Neural cell (in vitro differentiated cells): ENCODE measurements at regions not wholly inside any gene's neighbourhood (a gene's known extent, or its start where the extent isn't known, plus 50 kb on each side); places are given as distances from the start of the nearest gene placed in this dataset.

Source experiments
- H2AFZ ChIP-seq: fragments of 200-600, 300-800 bp; sonication (generic), shearing (Covaris generic); 2 replicates; pipeline ENCODE4 v1.6.0; 2014; ENCODE audit warnings: low read depth, mild to moderate bottlenecking, antibody characterized with exemption, low read length, moderate library complexity
- H3F3A ChIP-seq: fragments of 200-600 bp; shearing (Covaris generic); 2 replicates; pipeline ENCODE4 v1.6.1; 2016; ENCODE audit warnings: mild to moderate bottlenecking, moderate library complexity, mixed read lengths, antibody characterized with exemption, low read length; ENCODE audit not compliant: insufficient read depth, poor library complexity, severe bottlenecking
- H3K27ac ChIP-seq: fragments of 200-600, 300-800 bp; sonication (generic), shearing (Covaris generic); 2 replicates; pipeline ENCODE4 v1.5.1; 2014; ENCODE audit warnings: mild to moderate bottlenecking, low read length, moderate library complexity
- H3K27me3 ChIP-seq: fragments of 300-800, 200-600 bp; sonication (generic), shearing (Covaris generic); 2 replicates; pipeline ENCODE4 v1.6.0; 2014; ENCODE audit warnings: mild to moderate bottlenecking, low read depth, low read length, moderate library complexity; ENCODE audit not compliant: insufficient read depth
- H3K36me3 ChIP-seq: fragments of 300-800, 200-600 bp; sonication (generic), shearing (Covaris generic); 2 replicates; pipeline ENCODE4 v1.5.1; 2014; ENCODE audit warnings: mild to moderate bottlenecking, antibody characterized with exemption, low read length, moderate library complexity; ENCODE audit not compliant: insufficient read depth
- H3K4me2 ChIP-seq: fragments of 300-800, 200-600 bp; sonication (generic), shearing (Covaris generic); 2 replicates; pipeline ENCODE4 v1.6.0; 2014; ENCODE audit warnings: mild to moderate bottlenecking, low read length
- H3K4me3 ChIP-seq: fragments of 300-800, 200-600 bp; sonication (generic), shearing (Covaris generic); 2 replicates; pipeline ENCODE4 v1.5.1; 2014; ENCODE audit warnings: mild to moderate bottlenecking, low read length, moderate library complexity
- H3K79me2 ChIP-seq: fragments of 200-600 bp; shearing (Covaris generic); replicated peaks from 2 replicates; pipeline ENCODE4 v1.6.0; 2014; ENCODE audit warnings: mild to moderate bottlenecking, low read length, moderate library complexity; ENCODE audit not compliant: insufficient read depth
- H3K9ac ChIP-seq: fragments of 300-800, 200-600 bp; sonication (generic), shearing (Covaris generic); 2 replicates; pipeline ENCODE4 v1.6.1; 2016; ENCODE audit warnings: mild to moderate bottlenecking, low read length, mixed read lengths
- H3K9me2 ChIP-seq: fragments of 200-600 bp; shearing (Covaris generic); 2 replicates; pipeline ENCODE4 v1.6.1; 2016; ENCODE audit warnings: mild to moderate bottlenecking, low read length, mixed read lengths; ENCODE audit not compliant: insufficient read depth
- H3K9me3 ChIP-seq: fragments of 200-600, 300-800 bp; sonication (generic), shearing (Covaris generic); 2 replicates; pipeline ENCODE4 v1.6.1; 2016; ENCODE audit warnings: mild to moderate bottlenecking, mixed run types, low read length, moderate library complexity, mixed read lengths
- H4K20me1 ChIP-seq: fragments of 200-600 bp; shearing (Covaris generic); 2 replicates; pipeline ENCODE4 v1.6.1; 2016; ENCODE audit warnings: mild to moderate bottlenecking, mixed run types; ENCODE audit not compliant: insufficient read depth
- CTCF ChIP-seq: fragments of 450-650 bp; IDR thresholded peaks from 2 replicates; pipeline ENCODE4 v1.5.1; 2014; ENCODE audit warnings: antibody characterized with exemption, mild to moderate bottlenecking, moderate library complexity; ENCODE audit not compliant: poor library complexity, severe bottlenecking
- EP300 ChIP-seq: fragments of 450-650 bp; conservative IDR thresholded peaks from 2 replicates; pipeline ENCODE4 v1.6.1; 2014; ENCODE audit warnings: antibody characterized with exemption, mild to moderate bottlenecking, moderate library complexity; ENCODE audit not compliant: poor library complexity, severe bottlenecking
- EZH2 ChIP-seq: fragments of 200-600, 300-800 bp; shearing (Covaris generic), sonication (generic); IDR thresholded peaks from 2 replicates; pipeline ENCODE4 v1.6.1; 2014; ENCODE audit warnings: antibody characterized with exemption, low read length, borderline replicate concordance, mild to moderate bottlenecking; ENCODE audit not compliant: insufficient read depth, poor library complexity, severe bottlenecking
- MXI1 ChIP-seq: fragments of 450-650 bp; conservative IDR thresholded peaks from 2 replicates; pipeline ENCODE4 v1.6.1; 2014; ENCODE audit warnings: antibody characterized with exemption, mild to moderate bottlenecking; ENCODE audit not compliant: poor library complexity, severe bottlenecking
- POLR2AphosphoS5 ChIP-seq: IDR thresholded peaks from 2 replicates; pipeline ENCODE4 v1.6.1; 2012
- RAD21 ChIP-seq: fragments of 450-650 bp; conservative IDR thresholded peaks from 2 replicates; pipeline ENCODE4 v1.6.1; 2014; ENCODE audit warnings: antibody characterized with exemption, mild to moderate bottlenecking, moderate library complexity
- REST ChIP-seq: IDR thresholded peaks from 2 replicates; pipeline ENCODE4 v1.6.1; 2012; ENCODE audit warnings: borderline replicate concordance
- SMC3 ChIP-seq: fragments of 450-650 bp; conservative IDR thresholded peaks from 2 replicates; pipeline ENCODE4 v1.6.1; 2014; ENCODE audit warnings: antibody characterized with exemption, mild to moderate bottlenecking, moderate library complexity; ENCODE audit not compliant: poor library complexity
- TAF1 ChIP-seq: IDR thresholded peaks from 2 replicates; pipeline ENCODE4 v1.6.1; 2012; ENCODE audit warnings: low read depth

GRCh38 chr3:127069814-127070440, 87.0 kb downstream of the PLXNA1 start:
- no peaks in the 10 kb centered on the region for H3K9me2 ChIP-seq
- H3K79me2 ChIP-seq: no peaks in the 10 kb centered on the region
- no peak overlapping the region for H3K4me3 ChIP-seq
- no peaks in the 10 kb centered on the region for H3K9me3 ChIP-seq
- H3K9ac ChIP-seq: no peak overlapping the region
- TF ChIP-seq POLR2AphosphoS5 (no peak), EP300 (no peak), EZH2 (no peak)
- no peaks in the 10 kb centered on the region for H4K20me1 ChIP-seq
- no peaks in the 10 kb centered on the region for H3K36me3 ChIP-seq
- H2AFZ ChIP-seq: no peak overlapping the region
- H3F3A ChIP-seq: no peaks in the 10 kb centered on the region
- no peaks in the 10 kb centered on the region for H3K27me3 ChIP-seq
- no peak overlapping the region for H3K4me2 ChIP-seq
- no peak overlapping the region for H3K27ac ChIP-seq

- no peak overlapping the region for H3K9ac ChIP-seq
- no peak overlapping the region for H3K27ac ChIP-seq
- H4K20me1 ChIP-seq: no peaks in the 10 kb centered on the region
- H3K36me3 ChIP-seq: no peaks in the 10 kb centered on the region
- H3K9me2 ChIP-seq: no peaks in the 10 kb centered on the region
- no peak for TF ChIP-seq CTCF
- TF ChIP-seq POLR2AphosphoS5: no peak
- no peak for TF ChIP-seq TAF1
- TF ChIP-seq MXI1: no peak
- TF ChIP-seq EZH2: no peak
- TF ChIP-seq REST: no peak
- no peak for TF ChIP-seq SMC3
- TF ChIP-seq EP300: no peak
- no peak for TF ChIP-seq RAD21
- H3K4me2 ChIP-seq: no peak overlapping the region
- no peak overlapping the region for H3K4me3 ChIP-seq
- H3K27me3 ChIP-seq: no peaks in the 10 kb centered on the region
- H3F3A ChIP-seq: no peaks in the 10 kb centered on the region
- no peaks in the 10 kb centered on the region for H3K9me3 ChIP-seq
- H2AFZ ChIP-seq: no peak overlapping the region
- H3K79me2 ChIP-seq: no peaks in the 10 kb centered on the region
These were observed 87.9 kb downstream of the PLXNA1 start for GRCh38 chr3:127070776-127071175.

GRCh38 chr3:127071597-127072001, 88.7 kb downstream of the PLXNA1 start:
- Histone ChIP-seq H2AFZ (no peak overlapping the region), H3K9ac (no peak overlapping the region), H3K27me3 (no peaks in the 10 kb centered on the region), H4K20me1 (no peaks in the 10 kb centered on the region), H3K27ac (no peak overlapping the region), H3K9me2 (no peaks in the 10 kb centered on the region), H3K36me3 (no peaks in the 10 kb centered on the region), H3K4me3 (no peak overlapping the region), H3K4me2 (no peak overlapping the region), H3K9me3 (no peaks in the 10 kb centered on the region), H3F3A (no peaks in the 10 kb centered on the region), H3K79me2 (no peaks in the 10 kb centered on the region)
- TF ChIP-seq EZH2 (no peak), RAD21 (no peak)
